ENCODE measurements at regions not wholly inside any gene's neighbourhood (a gene's known extent, or its start where the extent isn't known, plus 50 kb on each side); places are given as distances from the start of the nearest gene placed in this dataset.
"Not testable (repeated sequence)": the region's sequence is repeated elsewhere in the genome, so short reads cannot be mapped to it uniquely, and the experiment has no call there.

GRCh38 chr3:182292591-182292990 lies 500.7 kb upstream of the ATP11B start:
- DNase-seq = no peak

- no peak for DNase-seq
These were observed 499.0 kb upstream of the ATP11B start for GRCh38 chr3:182294256-182294655.

- no peak for DNase-seq
These were observed 498.6 kb upstream of the ATP11B start for GRCh38 chr3:182294696-182295095.

- no peak for DNase-seq
These were observed 493.0 kb upstream of the ATP11B start for GRCh38 chr3:182300266-182300665.

GRCh38 chr3:182303169-182303568 lies 490.1 kb upstream of the ATP11B start:
- DNase-seq = no peak

- DNase-seq = no peak
These were observed 487.2 kb upstream of the ATP11B start for GRCh38 chr3:182305881-182306665.

- DNase-seq = no peak
These were observed 485.0 kb upstream of the ATP11B start for GRCh38 chr3:182308328-182308727.

- DNase-seq = no peak
These were observed 484.2 kb upstream of the ATP11B start for GRCh38 chr3:182309120-182309519.

GRCh38 chr3:182315313-182315712 lies 478.0 kb upstream of the ATP11B start:
- DNase-seq = no peak

GRCh38 chr3:182323126-182323700 lies 470.1 kb upstream of the ATP11B start:
- no peak for DNase-seq

GRCh38 chr3:182323898-182324297 lies 469.4 kb upstream of the ATP11B start:
- no peak for DNase-seq

- no peak for DNase-seq
These were observed 467.9 kb upstream of the ATP11B start for GRCh38 chr3:182325213-182325950.

- DNase-seq = no peak
These were observed 466.1 kb upstream of the ATP11B start for GRCh38 chr3:182327196-182327681.

GRCh38 chr3:182330646-182331045 lies 462.7 kb upstream of the ATP11B start:
- DNase-seq = no peak

GRCh38 chr3:182331341-182331740 lies 462.0 kb upstream of the ATP11B start:
- no peak for DNase-seq

GRCh38 chr3:182342252-182342651 lies 451.1 kb upstream of the ATP11B start:
- no peak for DNase-seq

GRCh38 chr3:182344026-182344425 lies 449.3 kb upstream of the ATP11B start:
- DNase-seq = not testable (repeated sequence)

- no peak for DNase-seq
These were observed 444.3 kb upstream of the ATP11B start for GRCh38 chr3:182349051-182349450.

- no peak for DNase-seq
These were observed 443.3 kb upstream of the ATP11B start for GRCh38 chr3:182349951-182350517.

- DNase-seq = no peak
These were observed 435.4 kb upstream of the ATP11B start for GRCh38 chr3:182357928-182358327.

- DNase-seq = no peak
These were observed 429.0 kb upstream of the ATP11B start for GRCh38 chr3:182364323-182364722.

- no peak for DNase-seq
These were observed 428.3 kb upstream of the ATP11B start for GRCh38 chr3:182364723-182365650.
